Iris pigment epithelial cell (primary cell): ENCODE measurements at regions not wholly inside any gene's neighbourhood (a gene's known extent, or its start where the extent isn't known, plus 50 kb on each side); places are given as distances from the start of the nearest gene placed in this dataset.

Experiments
- DNase-seq: peaks from one replicate; pipeline ENCODE4 v3.0.0-alpha.2; 2011; ENCODE audit warnings: low read depth

- no peak for DNase-seq
Observed at GRCh38 chr19:5235458-5236219, 105.0 kb downstream of the PTPRS start.

DNA sequence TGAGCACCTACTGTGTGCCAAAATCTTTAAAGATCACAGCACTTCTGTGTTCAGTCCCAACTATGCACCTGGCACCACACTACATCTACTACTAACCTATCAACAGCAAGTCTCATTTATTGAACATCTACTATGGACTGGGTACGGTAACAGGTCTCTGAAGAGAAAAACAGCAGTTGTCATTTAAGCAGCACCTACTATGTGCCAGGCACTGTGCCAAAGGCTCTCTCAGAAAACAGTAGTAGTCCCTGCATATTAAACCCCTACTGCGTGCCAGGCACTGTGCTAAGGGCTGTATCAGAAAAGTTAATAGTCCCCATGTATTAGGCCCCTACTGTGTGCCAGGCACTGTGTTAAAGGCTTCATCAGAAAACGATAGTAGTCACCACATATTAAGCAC is 106.2 kb downstream of the PTPRS start:
- DNase-seq = no peak

DNA sequence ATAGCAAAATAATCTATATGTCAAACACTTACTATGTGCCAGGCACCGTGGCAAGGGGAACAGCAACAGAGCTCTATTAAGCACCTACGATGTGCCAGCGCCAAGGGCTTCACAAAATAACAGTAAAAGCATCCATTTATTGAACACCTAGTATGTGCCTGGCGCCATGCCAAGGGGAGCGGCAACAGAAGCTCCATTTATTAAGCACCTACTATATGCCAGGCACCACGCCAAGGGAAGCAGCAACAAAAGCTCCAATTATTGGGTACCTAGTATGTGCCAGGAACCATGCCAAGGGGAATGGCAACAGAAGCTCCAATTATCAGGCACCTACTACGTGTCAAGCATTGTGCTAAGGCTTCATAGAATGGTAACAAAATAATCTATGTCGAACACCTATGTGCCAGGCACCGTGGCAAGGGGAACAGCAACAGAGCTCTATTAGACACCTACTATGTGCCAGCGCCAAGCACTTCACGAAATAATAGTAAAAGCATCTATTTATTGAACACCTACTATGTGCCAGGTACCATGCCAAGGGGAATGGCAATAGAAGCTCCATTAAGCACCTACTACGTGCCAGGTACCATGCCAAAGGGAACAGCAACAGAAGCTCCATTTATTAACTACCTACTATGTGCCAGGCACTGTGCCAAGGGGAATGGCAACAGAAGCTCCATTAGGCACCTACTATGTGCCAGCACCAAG is 107.7 kb downstream of the PTPRS start:
- DNase-seq = no peak

- no peak for DNase-seq
Observed at GRCh38 chr19:5231857-5232678, 108.5 kb downstream of the PTPRS start.

- no peak for DNase-seq
Observed at GRCh38 chr19:5230730-5231555, 109.7 kb downstream of the PTPRS start.

GRCh38 chr19:5229778-5230335 is 110.8 kb downstream of the PTPRS start:
- DNase-seq = no peak

- DNase-seq = no peak
Observed at GRCh38 chr19:5228932-5229777, 111.5 kb downstream of the PTPRS start.

DNA sequence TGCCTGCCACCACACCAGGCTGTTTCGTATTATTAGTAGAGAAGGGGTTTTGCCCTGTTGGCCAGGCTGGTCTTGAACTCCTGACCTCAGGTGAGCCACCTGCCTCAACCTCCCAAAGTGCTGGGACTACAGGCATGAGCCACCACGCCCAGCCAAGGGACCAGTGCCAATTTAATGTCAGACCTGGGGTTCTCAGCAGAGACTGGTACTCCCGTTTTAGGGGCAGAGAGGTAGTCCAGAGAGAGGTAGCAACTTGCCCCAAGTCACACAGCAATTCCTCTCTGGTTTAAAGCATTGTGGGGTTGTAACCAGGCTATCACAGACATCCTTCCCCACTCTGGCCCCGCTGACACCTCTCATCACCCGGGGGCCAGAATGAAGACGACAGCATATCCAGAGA is 112.1 kb downstream of the PTPRS start:
- no peak for DNase-seq

DNA sequence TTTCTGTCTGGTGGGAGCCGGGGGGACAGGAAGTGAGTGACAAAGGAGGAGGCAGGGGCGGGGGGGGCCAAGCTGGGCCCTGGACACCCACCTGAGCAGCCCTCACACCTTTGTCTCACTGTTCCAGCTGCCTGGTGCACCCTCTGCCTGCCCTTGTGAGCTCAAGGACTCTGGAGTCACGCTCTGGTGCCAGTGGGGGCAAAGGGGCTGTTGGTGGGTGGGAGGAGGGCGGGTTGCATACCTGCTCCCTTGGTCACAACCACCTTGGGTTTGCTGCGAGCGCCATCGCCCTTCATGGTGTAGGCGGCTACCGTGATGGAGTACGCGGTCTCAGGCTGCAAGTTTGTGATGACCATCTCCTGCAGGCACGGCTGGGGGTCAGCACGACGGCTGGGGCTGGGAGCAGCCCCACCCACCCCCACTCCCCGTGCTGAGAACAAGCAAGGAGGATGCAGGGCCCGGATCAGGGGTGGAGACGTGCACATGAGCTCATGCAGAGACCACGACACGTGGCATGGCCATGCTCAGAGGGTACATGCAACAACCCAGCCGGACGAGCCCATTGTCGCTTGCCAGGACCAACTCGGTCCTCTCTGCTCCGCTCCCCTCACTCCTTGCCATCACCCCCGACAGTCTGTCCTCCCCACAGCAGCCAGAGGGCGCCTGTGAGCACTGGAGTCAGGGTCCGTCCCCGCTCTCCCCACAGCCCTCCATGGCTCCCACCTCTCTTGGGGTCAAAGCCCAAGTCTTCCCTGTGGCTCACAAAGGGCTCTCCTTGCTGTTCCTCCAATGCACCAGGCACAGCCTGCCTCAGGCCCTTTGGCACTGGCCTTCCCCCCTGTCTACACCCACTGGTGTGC is 114.9 kb downstream of the PTPRS start:
- DNase-seq = no peak

DNA sequence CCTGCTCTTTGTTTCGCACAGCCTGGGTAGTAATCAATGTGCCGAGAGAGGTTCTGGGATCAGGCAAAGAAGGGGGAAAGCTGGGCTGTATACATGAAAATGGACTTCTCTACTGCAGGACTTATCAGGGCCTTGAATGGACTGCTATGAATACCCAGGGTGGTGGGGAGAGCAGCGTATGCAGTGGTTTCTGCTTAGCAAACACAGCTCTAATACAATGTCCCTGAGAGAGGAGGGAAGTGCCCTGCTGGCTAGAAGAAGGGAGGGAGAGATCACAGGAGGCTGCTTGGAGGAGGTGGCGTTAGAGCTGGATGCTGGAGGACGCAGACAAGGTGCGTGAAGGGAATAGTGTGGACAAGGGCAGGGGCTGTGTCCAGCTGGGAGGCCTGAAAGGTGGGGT is 116.1 kb downstream of the PTPRS start:
- no peak for DNase-seq

GRCh38 chr19:5222821-5223321 is 117.7 kb downstream of the PTPRS start:
- no peak for DNase-seq

DNA sequence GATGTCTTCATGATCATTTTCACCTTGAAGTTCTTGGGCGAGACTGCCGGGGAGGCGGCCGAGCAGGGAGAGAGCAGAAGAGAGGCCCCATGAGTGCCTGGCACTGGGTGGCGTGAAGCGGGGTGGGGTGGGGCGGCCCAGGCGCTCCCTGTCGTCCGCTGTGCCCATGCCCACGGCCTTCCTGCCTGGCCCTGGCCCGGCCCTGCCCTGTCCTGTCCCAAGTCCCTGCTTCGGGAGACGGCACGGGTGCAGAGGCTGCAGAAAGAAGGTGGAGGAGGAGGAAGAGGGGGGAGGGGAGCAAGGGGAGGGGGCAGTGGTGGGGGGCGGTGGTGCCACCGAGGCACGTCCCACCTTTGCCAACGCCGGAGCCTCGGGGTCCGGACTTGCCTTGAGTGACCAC is 118.4 kb downstream of the PTPRS start:
- DNase-seq = no peak

- DNase-seq = no peak
Observed at GRCh38 chr19:5220866-5221265, 119.7 kb downstream of the PTPRS start.

GRCh38 chr19:5220361-5220760 is 120.3 kb downstream of the PTPRS start:
- DNase-seq = no peak

DNA sequence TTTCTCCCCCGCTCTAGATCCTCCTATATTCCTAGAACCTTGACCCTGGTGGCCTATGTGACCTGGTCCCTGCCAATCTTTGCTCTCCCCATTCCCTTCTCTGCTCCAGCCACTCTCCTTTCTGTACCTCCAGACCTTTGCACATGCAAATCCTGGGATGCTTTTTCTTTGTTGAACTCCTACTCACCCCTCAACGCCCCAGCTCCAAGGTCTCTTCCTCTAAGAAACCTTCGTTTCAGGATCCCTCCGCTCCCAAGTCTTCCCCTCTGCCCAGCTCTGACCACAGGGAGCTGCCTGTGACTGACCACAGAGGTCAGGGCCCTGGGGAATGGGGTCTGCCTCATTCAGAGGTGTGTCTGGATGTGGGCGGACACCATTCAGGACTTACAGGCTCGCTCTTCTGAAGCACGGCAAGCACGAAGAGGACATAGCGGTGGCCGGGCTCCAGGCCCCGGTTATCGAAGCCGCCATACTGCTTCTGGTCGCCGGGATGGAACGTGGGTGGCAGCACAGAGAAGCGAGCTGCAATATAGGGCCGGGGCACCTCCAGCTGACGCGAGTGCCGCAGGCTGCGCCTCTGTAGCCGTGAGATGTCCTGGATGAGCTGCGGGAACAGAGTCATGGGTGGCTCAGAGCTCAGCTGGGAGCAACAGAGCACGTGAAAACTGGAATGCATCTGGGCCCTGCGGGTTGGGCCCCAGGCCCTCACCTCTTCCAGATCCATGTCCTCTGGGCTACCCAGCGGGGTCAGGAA is 120.9 kb downstream of the PTPRS start:
- no peak for DNase-seq

DNA sequence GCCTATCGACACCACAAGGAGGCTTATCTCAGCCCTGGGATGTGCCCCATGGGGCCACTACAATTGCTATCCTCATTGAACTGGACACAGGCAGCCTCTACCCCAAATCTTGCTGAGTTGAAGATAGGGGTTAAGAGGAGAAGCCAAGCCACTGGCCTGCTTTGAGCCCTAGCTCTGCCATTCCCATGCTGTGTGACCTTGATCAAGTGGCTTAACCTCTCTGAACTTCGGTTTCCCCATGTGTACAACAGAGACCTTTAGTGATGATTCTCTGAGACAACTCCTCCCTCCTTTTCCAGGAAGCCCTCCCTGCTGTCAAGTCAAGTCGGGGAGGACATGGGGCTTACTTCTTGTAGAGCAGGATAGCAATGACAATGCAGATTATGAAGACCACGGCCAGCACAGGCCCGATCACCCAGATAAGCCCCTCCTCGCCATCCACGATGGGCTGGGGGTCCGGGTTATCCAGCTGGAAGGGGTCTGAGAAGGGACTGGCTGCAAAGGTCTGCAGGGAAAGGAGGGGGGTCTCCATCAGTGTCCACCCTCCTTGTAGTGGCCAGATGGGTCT is 121.6 kb downstream of the PTPRS start:
- no peak for DNase-seq

DNA sequence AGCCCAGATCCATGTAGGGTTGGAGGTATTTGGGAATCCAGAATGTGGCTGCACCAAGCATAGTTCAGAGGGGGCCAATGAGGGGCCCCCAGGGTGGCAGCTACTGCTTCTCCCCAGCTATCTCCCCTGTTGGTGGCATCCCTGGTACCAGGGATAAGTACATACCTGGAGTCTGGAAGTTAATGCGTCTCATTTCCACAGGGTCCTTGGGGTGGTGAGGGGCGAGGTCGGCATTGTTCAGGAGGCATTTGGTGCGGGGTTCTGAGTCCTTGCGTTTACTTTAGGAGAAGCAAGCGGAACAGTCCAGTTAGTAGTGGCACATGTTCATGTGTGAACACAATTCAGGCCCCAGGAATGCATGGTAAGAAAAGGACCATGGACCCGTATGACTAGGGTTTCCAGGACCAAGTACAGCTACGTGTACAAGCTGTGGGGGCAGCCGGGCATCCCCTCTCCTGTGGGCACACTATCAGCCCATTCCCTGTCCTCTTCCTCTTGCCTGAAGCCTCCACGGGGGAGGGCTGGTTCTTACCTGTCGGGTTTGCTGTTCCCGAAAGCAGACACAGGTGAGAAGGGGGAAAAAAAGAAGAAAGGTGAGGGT is 122.3 kb downstream of the PTPRS start:
- no peak for DNase-seq

DNA sequence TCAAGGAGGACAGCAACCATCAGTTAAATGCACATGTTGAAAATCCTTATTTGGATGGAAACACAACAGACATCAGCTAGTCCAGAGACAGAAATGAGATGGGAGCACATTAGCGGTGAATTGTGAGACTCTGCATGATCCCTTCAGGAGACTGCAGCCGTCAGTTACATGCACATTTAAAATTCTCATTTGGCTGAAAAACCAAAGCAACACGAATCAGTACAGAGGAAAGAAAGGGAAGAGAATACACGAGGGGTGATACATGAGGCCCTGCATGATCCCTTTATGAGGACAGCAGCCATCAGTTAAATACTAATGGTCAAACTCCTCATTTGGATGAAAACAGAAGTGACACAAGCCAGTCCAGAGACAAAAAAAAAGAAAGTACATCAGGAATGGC is 123.4 kb downstream of the PTPRS start:
- DNase-seq = no peak
